Smooth muscle cell (in vitro differentiated cells): ENCODE measurements at regions not wholly inside any gene's neighbourhood (a gene's known extent, or its start where the extent isn't known, plus 50 kb on each side); places are given as distances from the start of the nearest gene placed in this dataset.

Experiments used
- DNase-seq: peaks from one replicate; lab custom pipeline; 2025; ENCODE audit not compliant: unreplicated experiment; lab: John Stamatoyannopoulos, UW
- H2AFZ ChIP-seq: fragments of 200-600 bp; sonication (generic); 2 replicates; pipeline ENCODE4 v1.6.0; 2016; ENCODE audit warnings: antibody characterized with exemption, low read depth, mild to moderate bottlenecking
- H3F3A ChIP-seq: fragments of 200-600 bp; sonication (generic); 2 replicates; pipeline ENCODE4 v1.6.0; 2017; ENCODE audit warnings: antibody characterized with exemption, low read depth
- H3K27ac ChIP-seq: fragments of 200-600 bp; sonication (generic); 2 replicates; pipeline ENCODE4 v1.5.1; 2016; ENCODE audit warnings: low read depth, mild to moderate bottlenecking
- H3K27me3 ChIP-seq: fragments of 200-600 bp; sonication (generic); 2 replicates; pipeline ENCODE4 v1.6.1; 2016; ENCODE audit warnings: low read depth, mild to moderate bottlenecking
- H3K36me3 ChIP-seq: fragments of 200-600 bp; sonication (generic); 2 replicates; pipeline ENCODE4 v1.5.1; 2016; ENCODE audit warnings: low read depth
- H3K4me1 ChIP-seq: fragments of 200-600 bp; sonication (generic); 2 replicates; pipeline ENCODE4 v1.5.1; 2016; ENCODE audit warnings: low read depth
- H3K4me2 ChIP-seq: fragments of 200-600 bp; sonication (generic); 2 replicates; pipeline ENCODE4 v1.6.0; 2016; ENCODE audit warnings: mild to moderate bottlenecking
- H3K4me3 ChIP-seq: fragments of 200-600 bp; sonication (generic); 2 replicates; pipeline ENCODE4 v1.5.1; 2016; ENCODE audit warnings: mild to moderate bottlenecking
- H3K79me2 ChIP-seq: fragments of 200-600 bp; sonication (generic); 2 replicates; pipeline ENCODE4 v1.6.0; 2016; ENCODE audit warnings: low read depth, mild to moderate bottlenecking
- H3K9ac ChIP-seq: fragments of 200-600 bp; sonication (generic); 2 replicates; pipeline ENCODE4 v1.6.0; 2016; ENCODE audit warnings: low read depth
- H3K9me3 ChIP-seq: fragments of 200-600 bp; sonication (generic); replicated peaks from 2 replicates; pipeline ENCODE4 v1.5.1; 2016; ENCODE audit warnings: low read depth
- H4K20me1 ChIP-seq: fragments of 200-600 bp; sonication (generic); 2 replicates; pipeline ENCODE4 v1.6.0; 2016; ENCODE audit warnings: low read depth
- CTCF ChIP-seq: fragments of 200-600 bp; sonication (generic); IDR thresholded peaks from 2 replicates; pipeline ENCODE4 v1.5.1; 2017; ENCODE audit warnings: borderline replicate concordance, mild to moderate bottlenecking, antibody characterized with exemption; ENCODE audit not compliant: insufficient read depth, poor library complexity, severe bottlenecking
- WGBS: methylation state at CpG from one replicate; pipeline ENCODE4 v1.1.7; 2016; ENCODE audit warnings: low lambda C conversion rate; 5-methylcytosine and 5-hydroxymethylcytosine counted together

- H2AFZ ChIP-seq: no peak overlapping the region
- no peaks in the 10 kb centered on the region for H3K9me3 ChIP-seq
- no peaks in the 10 kb centered on the region for H3K27me3 ChIP-seq
- no peaks in the 10 kb centered on the region for H3K36me3 ChIP-seq
- H3K4me2 ChIP-seq: no peak overlapping the region
- no peaks in the 10 kb centered on the region for H4K20me1 ChIP-seq
- H3K4me3 ChIP-seq: no peak overlapping the region
- WGBS: 91% methylated on average over 8 of the region's 8 CpGs
- no peaks in the 10 kb centered on the region for H3K4me1 ChIP-seq
- no peaks in the 10 kb centered on the region for H3K79me2 ChIP-seq
- TF ChIP-seq CTCF: no peak
- no peak overlapping the region for H3K27ac ChIP-seq
- H3F3A ChIP-seq: no peaks in the 10 kb centered on the region
- H3K9ac ChIP-seq: no peak overlapping the region
- DNase-seq: no peak
These were observed 146.0 kb upstream of the ADO start for GRCh38 chr10:62658516-62658915.

GRCh38 chr10:62661143-62661542 is 143.4 kb upstream of the ADO start:
- H3K9me3 ChIP-seq: no peaks in the 10 kb centered on the region
- H3K27me3 ChIP-seq: no peaks in the 10 kb centered on the region
- H3K79me2 ChIP-seq: no peaks in the 10 kb centered on the region
- 74% methylated on average over 3 of the region's 3 CpGs for WGBS
- no peak for DNase-seq
- H2AFZ ChIP-seq: no peak overlapping the region
- no peaks in the 10 kb centered on the region for H3F3A ChIP-seq
- no peaks in the 10 kb centered on the region for H3K4me1 ChIP-seq
- no peak overlapping the region for H3K4me2 ChIP-seq
- no peak overlapping the region for H3K27ac ChIP-seq
- H3K4me3 ChIP-seq: no peak overlapping the region
- no peak overlapping the region for H3K9ac ChIP-seq
- TF ChIP-seq CTCF: no peak
- H3K36me3 ChIP-seq: no peaks in the 10 kb centered on the region
- no peaks in the 10 kb centered on the region for H4K20me1 ChIP-seq

GRCh38 chr10:62662486-62662885 is 142.0 kb upstream of the ADO start:
- no peak overlapping the region for H2AFZ ChIP-seq
- no peaks in the 10 kb centered on the region for H3K9me3 ChIP-seq
- no peaks in the 10 kb centered on the region for H4K20me1 ChIP-seq
- H3K79me2 ChIP-seq: no peaks in the 10 kb centered on the region
- TF ChIP-seq CTCF: no peak
- H3F3A ChIP-seq: no peaks in the 10 kb centered on the region
- WGBS: 96% methylated on average over 3 of the region's 3 CpGs
- H3K4me3 ChIP-seq: no peak overlapping the region
- H3K27ac ChIP-seq: no peak overlapping the region
- no peaks in the 10 kb centered on the region for H3K36me3 ChIP-seq
- H3K4me1 ChIP-seq: no peaks in the 10 kb centered on the region
- no peaks in the 10 kb centered on the region for H3K27me3 ChIP-seq
- H3K4me2 ChIP-seq: no peak overlapping the region
- no peak overlapping the region for H3K9ac ChIP-seq
- DNase-seq: no peak

- H3K9me3 ChIP-seq: no peaks in the 10 kb centered on the region
- no peak for DNase-seq
- no peak for TF ChIP-seq CTCF
- H3K4me1 ChIP-seq: no peaks in the 10 kb centered on the region
- H3F3A ChIP-seq: no peaks in the 10 kb centered on the region
- no peaks in the 10 kb centered on the region for H3K36me3 ChIP-seq
- no peak overlapping the region for H3K27ac ChIP-seq
- 73% methylated on average over 1 of the region's 1 CpG for WGBS
- H3K27me3 ChIP-seq: no peaks in the 10 kb centered on the region
- no peak overlapping the region for H3K4me2 ChIP-seq
- no peak overlapping the region for H3K4me3 ChIP-seq
- no peak overlapping the region for H2AFZ ChIP-seq
- H3K9ac ChIP-seq: no peak overlapping the region
- no peaks in the 10 kb centered on the region for H3K79me2 ChIP-seq
- H4K20me1 ChIP-seq: no peaks in the 10 kb centered on the region
These were observed 138.7 kb upstream of the ADO start for GRCh38 chr10:62665771-62666170.
